B cell (primary cell): ENCODE measurements at regions not wholly inside any gene's neighbourhood (a gene's known extent, or its start where the extent isn't known, plus 50 kb on each side); places are given as distances from the start of the nearest gene placed in this dataset.

Source experiments
- ATAC-seq: fragments of 200-7000 bp; cut with Tn5 transposase; one replicate; pipeline ENCODE4 v1.10.0; 2021; ENCODE audit warnings: low read depth, mild to moderate bottlenecking, moderate number of reproducible peaks, moderate library complexity
- CTCF ChIA-PET: fragments of 350-600 bp; sonication (Branson Sonifier 250); formaldehyde crosslinking; loops from one replicate; lab custom pipeline; 2021; ENCODE audit warnings: antibody characterized with exemption, inconsistent platforms; lab: Charles Lee
- POLR2A ChIA-PET: fragments of 350-600 bp; sonication (Branson Sonifier 250); formaldehyde crosslinking; loops from one replicate; lab custom pipeline; 2021; ENCODE audit warnings: antibody characterized with exemption; lab: Charles Lee
- DNase-seq: peaks from one replicate; pipeline ENCODE4 v3.0.0; 2013
- H2AFZ ChIP-seq: 2 replicates; pipeline ENCODE4 v1.6.1; 2012; ENCODE audit warnings: mild to moderate bottlenecking, low read depth, low read length; ENCODE audit not compliant: insufficient read depth, poor library complexity, severe bottlenecking
- H3K27ac ChIP-seq, 2 donors: 1 replicate in 1 of 2; 2 replicates in 1 of 2; pipeline ENCODE4 v1.5.1; 2012 to 2013; ENCODE audit warnings: low read length in 2 of 2, mild to moderate bottlenecking in 2 of 2, moderate library complexity in 1 of 2
- H3K27me3 ChIP-seq, 4 experiments: fragments of 200-600 bp in 1 of 4; sonication (generic) in 1 of 4; replicated peaks in 1 of 4; 1 replicate in 2 of 4; 2 replicates in 2 of 4; pipeline versions ENCODE4 v1.6.1 to v1.7.0; 2013 to 2016; ENCODE audit warnings: low read length in 3 of 4, mild to moderate bottlenecking in 2 of 4, mixed read lengths in 1 of 4, moderate library complexity in 1 of 4; ENCODE audit not compliant: insufficient read depth in 4 of 4, control insufficient read depth in 3 of 4; ENCODE audit errors: control extremely low read depth in 1 of 4
- H3K36me3 ChIP-seq, 2 experiments: replicated peaks in 1 of 2; 1 replicate in 1 of 2; 2 replicates in 1 of 2; pipeline versions ENCODE4 v1.6.1 to v1.7.1; 2013; ENCODE audit warnings: low read length in 1 of 2; ENCODE audit not compliant: insufficient read depth in 2 of 2, control insufficient read depth in 1 of 2; ENCODE audit errors: control extremely low read depth in 1 of 2, extremely low read depth in 1 of 2
- H3K4me1 ChIP-seq, 2 donors: fragments of 200-600 bp in 1 of 2; sonication (generic) in 1 of 2; 1 replicate in 1 of 2; 2 replicates in 1 of 2; pipeline versions ENCODE4 v1.5.1 to v1.6.1; 2013 to 2017; ENCODE audit warnings: low read length in 2 of 2; ENCODE audit not compliant: control insufficient read depth in 2 of 2, insufficient read depth in 2 of 2
- H3K4me2 ChIP-seq: replicated peaks from 2 replicates; pipeline ENCODE3; 2012; ENCODE audit warnings: mild to moderate bottlenecking, low read depth, low read length; ENCODE audit not compliant: poor library complexity, severe bottlenecking
- H3K4me3 ChIP-seq, 5 experiments: fragments of 200-600 bp in 1 of 5; sonication (generic) in 1 of 5; 1 replicate in 3 of 5; 2 replicates in 2 of 5; pipeline versions ENCODE4 v1.5.1 to v1.7.0; 2011 to 2016; ENCODE audit warnings: low read length in 4 of 5, mild to moderate bottlenecking in 4 of 5, low read depth in 2 of 5, control low read depth in 1 of 5, moderate library complexity in 1 of 5; ENCODE audit not compliant: insufficient read depth in 1 of 5; ENCODE audit errors: control extremely low read depth in 1 of 5, extremely low read depth in 1 of 5
- H3K79me2 ChIP-seq: fragments of 200-600 bp; sonication (generic); one replicate; pipeline ENCODE4 v1.6.0; 2016; ENCODE audit warnings: low read length; ENCODE audit not compliant: control insufficient read depth, insufficient read depth
- H3K9ac ChIP-seq: fragments of 200-600 bp; sonication (generic); 2 replicates; pipeline ENCODE4 v1.6.1; 2017; ENCODE audit warnings: mild to moderate bottlenecking, low read length, moderate library complexity
- H3K9me3 ChIP-seq, 3 donors: one replicate each; pipeline versions ENCODE4 v1.6.1 to v1.7.1; 2013; ENCODE audit warnings: low read length in 2 of 3; ENCODE audit not compliant: control insufficient read depth in 2 of 3, insufficient read depth in 1 of 3; ENCODE audit errors: control extremely low read depth in 1 of 3
- H4K20me1 ChIP-seq: 2 replicates; pipeline ENCODE4 v1.6.0; 2012; ENCODE audit warnings: mild to moderate bottlenecking, low read length; ENCODE audit not compliant: insufficient read depth, control insufficient read depth, poor library complexity, severe bottlenecking
- H3K27ac Mint-ChIP-seq: one replicate; pipeline ENCODE4 v1.8.0; 2021; ENCODE audit warnings: mixed read lengths
- H3K27me3 Mint-ChIP-seq: one replicate; pipeline ENCODE4 v1.8.0; 2021; ENCODE audit warnings: mixed read lengths
- H3K4me1 Mint-ChIP-seq: one replicate; pipeline ENCODE4 v1.8.0; 2021; ENCODE audit warnings: mixed read lengths
- H3K4me3 Mint-ChIP-seq: one replicate; pipeline ENCODE4 v1.8.0; 2021; ENCODE audit warnings: mixed read lengths
- H3K9me3 Mint-ChIP-seq: one replicate; pipeline ENCODE4 v1.8.0; 2022; ENCODE audit warnings: mixed read lengths; ENCODE audit not compliant: insufficient read depth
- CTCF ChIP-seq: fragments of 200-600 bp; IDR thresholded peaks from one replicate; pipeline ENCODE4 v1.8.0; 2022; ENCODE audit warnings: antibody characterized with exemption, mild to moderate bottlenecking
- EZH2 ChIP-seq: IDR thresholded peaks from 2 replicates; pipeline ENCODE4 v1.6.1; 2012; ENCODE audit warnings: borderline replicate concordance, low read depth, mild to moderate bottlenecking, moderate library complexity, low read length; ENCODE audit not compliant: insufficient read depth, poor library complexity, severe bottlenecking
- WGBS: methylation state at CpG from one replicate; pipeline ENCODE4 v1.1.5; 2013; ENCODE audit warnings: missing lambda C conversion rate; ENCODE audit not compliant: insufficient coverage; 5-methylcytosine and 5-hydroxymethylcytosine counted together
- intact Hi-C: fragments of 100-400 bp; cut with micrococcal nuclease; formaldehyde crosslinking; loops from one replicate; pipeline ENCODE4 v1.10.0; 2022

- H3K27me3 Mint-ChIP-seq = no peaks in the 10 kb centered on the region
- POLR2A ChIA-PET = no interaction called here
- H3K79me2 ChIP-seq = no peaks in the 10 kb centered on the region
- no peaks in the 10 kb centered on the region for H3K4me1 Mint-ChIP-seq
- ATAC-seq = no peak
- no peak overlapping the region for H3K27ac Mint-ChIP-seq
- intact Hi-C loops = no loop called here
- TF ChIP-seq EZH2 (no peak), CTCF (no peak)
- no peaks in the 10 kb centered on the region for H4K20me1 ChIP-seq
- no peaks in the 10 kb centered on the region for H3K4me1 ChIP-seq
- no peak overlapping the region for H3K27ac ChIP-seq
- no peak overlapping the region for H2AFZ ChIP-seq
- H3K4me3 Mint-ChIP-seq = no peak overlapping the region
- H3K9me3 ChIP-seq = no peaks in the 10 kb centered on the region
- CTCF ChIA-PET = no interaction called here
- H3K9ac ChIP-seq = no peak overlapping the region
- no peaks in the 10 kb centered on the region for H3K27me3 ChIP-seq
- H3K36me3 ChIP-seq = no peaks in the 10 kb centered on the region
- peaks cover 3% of the 10 kb centered on the region for H3K9me3 Mint-ChIP-seq
- H3K4me3 ChIP-seq = no peak overlapping the region
- WGBS = no CpG with 5 or more reads among the region's 4 CpGs
- H3K4me2 ChIP-seq = no peak overlapping the region
- no peak for DNase-seq
Observed at GRCh38 chr4:63729519-63729918, 679.7 kb downstream of the TECRL start.

- Histone ChIP-seq H3K27me3 (no peaks in the 10 kb centered on the region), H4K20me1 (no peaks in the 10 kb centered on the region), H3K4me3 (no peak overlapping the region), H3K9me3 (no peaks in the 10 kb centered on the region), H3K27ac (no peak overlapping the region), H3K36me3 (no peaks in the 10 kb centered on the region), H2AFZ (no peak overlapping the region), H3K9ac (no peak overlapping the region), H3K79me2 (no peaks in the 10 kb centered on the region), H3K4me1 (no peaks in the 10 kb centered on the region), H3K4me2 (no peak overlapping the region)
- intact Hi-C loops = no loop called here
- H3K4me1 Mint-ChIP-seq = no peaks in the 10 kb centered on the region
- no peak overlapping the region for H3K4me3 Mint-ChIP-seq
- ChIA-PET POLR2A (no interaction called here), CTCF (no interaction called here)
- ATAC-seq = no peak
- H3K27me3 Mint-ChIP-seq = no peaks in the 10 kb centered on the region
- H3K27ac Mint-ChIP-seq = no peak overlapping the region
- TF ChIP-seq EZH2 = no peak
- TF ChIP-seq CTCF = no peak
- 82% methylated on average over 2 of the region's 3 CpGs for WGBS
- no peak for DNase-seq
- peaks cover 3% of the 10 kb centered on the region for H3K9me3 Mint-ChIP-seq
Observed at GRCh38 chr4:63728480-63729177, 680.6 kb downstream of the TECRL start.
